ENCODE measurements at regions not wholly inside any gene's neighbourhood (a gene's known extent, or its start where the extent isn't known, plus 50 kb on each side); places are given as distances from the start of the nearest gene placed in this dataset.
A peak's percentile ranks its signal among the peaks of the same experiment; 100 is the strongest.

DNA sequence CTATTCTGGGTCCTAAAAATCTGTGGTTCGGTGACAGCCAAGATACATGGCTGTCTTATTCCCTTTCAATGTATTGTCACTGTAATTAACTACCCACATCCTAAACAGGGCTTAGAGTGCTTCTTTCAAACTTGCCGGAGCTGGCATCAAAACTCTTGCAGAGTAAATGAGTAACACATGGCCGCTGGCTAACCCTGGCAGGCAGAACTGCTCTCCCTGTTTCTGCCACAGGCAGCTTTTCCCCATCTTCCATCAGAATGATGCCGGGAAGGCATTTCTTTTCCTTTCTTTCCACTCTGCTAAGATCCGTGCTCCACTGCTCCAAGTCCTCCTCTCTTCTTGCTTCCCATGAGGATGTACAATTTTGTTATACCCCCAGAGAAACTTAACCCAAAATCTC lies 54.8 kb upstream of the PTPRM start:
- Histone ChIP-seq H3K27ac (ENCODE audit: control insufficient read depth, insufficient read depth, low read length) (no peak overlapping the region), H3K4me3 (ENCODE audit: control insufficient read depth in 2 of 3, extremely low read depth in 1 of 3, insufficient read depth in 2 of 3, low read depth in 1 of 3, low read length in 3 of 3) (no peak overlapping the region), H3K27me3 (ENCODE audit: control insufficient read depth, extremely low read depth, insufficient read depth, low read length) (no peaks in the 10 kb centered on the region), H3K4me2 (ENCODE audit: control insufficient read depth, extremely low read depth, insufficient read depth, low read depth, low read length) (no peak overlapping the region), H3K9me3 (ENCODE audit: control insufficient read depth, low read depth, low read length) (no peaks in the 10 kb centered on the region), H3K9ac (ENCODE audit: control insufficient read depth, extremely low read depth, insufficient read depth, low read length) (no peak overlapping the region), H3K36me3 (ENCODE audit: control insufficient read depth in 2 of 2, extremely low read depth in 1 of 2, insufficient read depth in 2 of 2, low read length in 2 of 2) (no peaks in the 10 kb centered on the region), H3K9me1 (ENCODE audit: control insufficient read depth, extremely low read depth, insufficient read depth, low read length) (no peaks in the 10 kb centered on the region), H3K79me2 (ENCODE audit: control insufficient read depth, insufficient read depth, low read length) (no peaks in the 10 kb centered on the region), H2AFZ (ENCODE audit: control insufficient read depth, low read length) (peak overlapping the region; percentile 17), H4K20me1 (ENCODE audit: control insufficient read depth, extremely low read depth, insufficient read depth, low read length) (no peaks in the 10 kb centered on the region), H3K4me1 (ENCODE audit: control insufficient read depth, extremely low read depth, insufficient read depth, low read length) (peaks cover 20% of the 10 kb centered on the region)
- dilution Hi-C loops (cut with MboI; ENCODE audit: extremely low pct_ligation_motif_present, low sequenced_read_pairs), result no loop called here
- no peak for TF ChIP-seq EZH2 (IDR thresholded peaks at IDR 0.05; ENCODE audit: low read length)
- TF ChIP-seq, protein P1, sequence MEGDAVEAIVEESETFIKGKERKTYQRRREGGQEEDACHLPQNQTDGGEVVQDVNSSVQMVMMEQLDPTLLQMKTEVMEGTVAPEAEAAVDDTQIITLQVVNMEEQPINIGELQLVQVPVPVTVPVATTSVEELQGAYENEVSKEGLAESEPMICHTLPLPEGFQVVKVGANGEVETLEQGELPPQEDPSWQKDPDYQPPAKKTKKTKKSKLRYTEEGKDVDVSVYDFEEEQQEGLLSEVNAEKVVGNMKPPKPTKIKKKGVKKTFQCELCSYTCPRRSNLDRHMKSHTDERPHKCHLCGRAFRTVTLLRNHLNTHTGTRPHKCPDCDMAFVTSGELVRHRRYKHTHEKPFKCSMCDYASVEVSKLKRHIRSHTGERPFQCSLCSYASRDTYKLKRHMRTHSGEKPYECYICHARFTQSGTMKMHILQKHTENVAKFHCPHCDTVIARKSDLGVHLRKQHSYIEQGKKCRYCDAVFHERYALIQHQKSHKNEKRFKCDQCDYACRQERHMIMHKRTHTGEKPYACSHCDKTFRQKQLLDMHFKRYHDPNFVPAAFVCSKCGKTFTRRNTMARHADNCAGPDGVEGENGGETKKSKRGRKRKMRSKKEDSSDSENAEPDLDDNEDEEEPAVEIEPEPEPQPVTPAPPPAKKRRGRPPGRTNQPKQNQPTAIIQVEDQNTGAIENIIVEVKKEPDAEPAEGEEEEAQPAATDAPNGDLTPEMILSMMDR (optimal IDR thresholded peaks at IDR 0.05 in 1 of 3, IDR thresholded peaks at IDR 0.05 in 1 of 3, conservative IDR thresholded peaks at IDR 0.05 in 1 of 3; ENCODE audit: extremely low read depth in 1 of 3, insufficient read depth in 2 of 3, low read length in 3 of 3), result no peak
- FAIRE-seq, result peak; percentile 72
- no peak for DNase-seq (ENCODE audit: low read depth, low spot score)

DNA sequence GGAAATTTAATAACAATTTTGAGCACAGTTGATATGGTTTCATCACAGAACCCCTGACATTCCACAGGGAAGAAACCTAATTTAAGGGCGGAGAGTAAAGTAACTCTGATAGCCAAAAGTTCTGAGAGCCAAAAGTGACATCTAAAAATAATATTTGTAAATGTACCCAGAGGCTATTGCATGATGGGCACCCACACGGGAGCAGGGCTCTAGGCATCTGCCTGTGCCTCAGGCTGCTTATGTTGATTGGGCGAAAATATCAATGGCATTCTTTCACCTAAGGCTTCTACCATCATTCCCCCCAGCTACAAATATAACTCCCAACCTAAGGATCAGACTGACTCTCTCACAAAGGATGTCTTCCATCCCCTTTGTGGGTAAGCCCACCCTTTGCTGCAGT lies 54.1 kb upstream of the PTPRM start:
- dilution Hi-C loops (cut with MboI; ENCODE audit: extremely low pct_ligation_motif_present, low sequenced_read_pairs), result no loop called here
- no peak for FAIRE-seq
- H3K9ac ChIP-seq (ENCODE audit: control insufficient read depth, extremely low read depth, insufficient read depth, low read length), result no peak overlapping the region
- H4K20me1 ChIP-seq (ENCODE audit: control insufficient read depth, extremely low read depth, insufficient read depth, low read length), result no peaks in the 10 kb centered on the region
- H3K4me3 ChIP-seq (ENCODE audit: control insufficient read depth in 2 of 3, extremely low read depth in 1 of 3, insufficient read depth in 2 of 3, low read depth in 1 of 3, low read length in 3 of 3), result no peak overlapping the region
- no peak overlapping the region for H2AFZ ChIP-seq (ENCODE audit: control insufficient read depth, low read length)
- H3K4me2 ChIP-seq (ENCODE audit: control insufficient read depth, extremely low read depth, insufficient read depth, low read depth, low read length), result no peak overlapping the region
- DNase-seq (ENCODE audit: low read depth, low spot score), result no peak
- no peak for TF ChIP-seq EZH2 (IDR thresholded peaks at IDR 0.05; ENCODE audit: low read length)
- TF ChIP-seq, protein P1 (optimal IDR thresholded peaks at IDR 0.05 in 1 of 3, IDR thresholded peaks at IDR 0.05 in 1 of 3, conservative IDR thresholded peaks at IDR 0.05 in 1 of 3; ENCODE audit: extremely low read depth in 1 of 3, insufficient read depth in 2 of 3, low read length in 3 of 3), result no peak
- no peaks in the 10 kb centered on the region for H3K79me2 ChIP-seq (ENCODE audit: control insufficient read depth, insufficient read depth, low read length)
- no peaks in the 10 kb centered on the region for H3K9me3 ChIP-seq (ENCODE audit: control insufficient read depth, low read depth, low read length)
- no peaks in the 10 kb centered on the region for H3K9me1 ChIP-seq (ENCODE audit: control insufficient read depth, extremely low read depth, insufficient read depth, low read length)
- peaks cover 20% of the 10 kb centered on the region for H3K4me1 ChIP-seq (ENCODE audit: control insufficient read depth, extremely low read depth, insufficient read depth, low read length)
- no peak overlapping the region for H3K27ac ChIP-seq (ENCODE audit: control insufficient read depth, insufficient read depth, low read length)
- no peaks in the 10 kb centered on the region for H3K36me3 ChIP-seq (ENCODE audit: control insufficient read depth in 2 of 2, extremely low read depth in 1 of 2, insufficient read depth in 2 of 2, low read length in 2 of 2)
- no peaks in the 10 kb centered on the region for H3K27me3 ChIP-seq (ENCODE audit: control insufficient read depth, extremely low read depth, insufficient read depth, low read length)

Data from keratinocyte (primary cell).